ENCODE measurements at regions not wholly inside any gene's neighbourhood (a gene's known extent, or its start where the extent isn't known, plus 50 kb on each side); places are given as distances from the start of the nearest gene placed in this dataset.
A peak's percentile ranks its signal among the peaks of the same experiment; 100 is the strongest.

DNA sequence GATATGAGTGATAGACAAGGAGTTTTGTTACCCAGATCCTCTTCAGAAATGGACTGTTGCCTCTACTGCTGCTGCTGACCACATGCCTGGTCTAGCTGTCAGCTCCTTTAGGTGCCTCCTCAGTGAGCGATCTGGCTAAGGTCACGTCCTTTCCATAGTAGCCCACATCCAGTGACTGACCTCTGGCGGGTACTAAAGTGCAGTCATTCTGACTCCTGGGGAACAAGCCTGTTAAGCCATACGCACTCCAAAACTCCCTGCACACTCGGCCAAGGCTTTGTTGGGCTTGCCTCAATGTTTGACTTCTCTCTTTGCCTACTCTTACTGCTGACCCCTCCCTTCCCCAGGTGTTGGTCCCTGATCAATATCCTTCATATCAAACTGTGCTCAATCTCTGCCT lies 685.2 kb downstream of the IRS1 start:
- Histone ChIP-seq H3K4me3 (no peak overlapping the region), H3K36me3 (no peaks in the 10 kb centered on the region), H3K27ac (peak overlapping the region; percentile 47), H3K9me3 (no peaks in the 10 kb centered on the region), H3K4me1 (peaks cover 36% of the 10 kb centered on the region), H3K27me3 (no peaks in the 10 kb centered on the region)
- TF ChIP-seq POLR2A (IDR thresholded peaks at IDR 0.05), result no peak
- TF ChIP-seq EP300 (IDR thresholded peaks at IDR 0.05), result no peak
- no peak for TF ChIP-seq POLR2AphosphoS5 (IDR thresholded peaks at IDR 0.05)
- TF ChIP-seq CTCF (IDR thresholded peaks at IDR 0.05), result no peak
- no peak for DNase-seq (ENCODE audit: low spot score in 2 of 2)
- 71% methylated on average over 5 of the region's 5 CpGs for WGBS

GRCh38 chr2:226098861-226099745 lies 699.6 kb downstream of the NYAP2 start:
- H3K36me3 ChIP-seq, result no peaks in the 10 kb centered on the region
- peaks cover 6% of the 10 kb centered on the region for H3K9me3 ChIP-seq
- no peaks in the 10 kb centered on the region for H3K4me1 ChIP-seq
- no peak for DNase-seq (ENCODE audit: low spot score in 2 of 2)
- H3K4me3 ChIP-seq, result no peak overlapping the region
- no peaks in the 10 kb centered on the region for H3K27me3 ChIP-seq
- no peak overlapping the region for H3K27ac ChIP-seq
- WGBS, result 13% methylated on average over 1 of the region's 1 CpG
- TF ChIP-seq CTCF (IDR thresholded peaks at IDR 0.05) (no peak), POLR2A (IDR thresholded peaks at IDR 0.05) (no peak), EP300 (IDR thresholded peaks at IDR 0.05) (no peak), POLR2AphosphoS5 (IDR thresholded peaks at IDR 0.05) (no peak)

DNA sequence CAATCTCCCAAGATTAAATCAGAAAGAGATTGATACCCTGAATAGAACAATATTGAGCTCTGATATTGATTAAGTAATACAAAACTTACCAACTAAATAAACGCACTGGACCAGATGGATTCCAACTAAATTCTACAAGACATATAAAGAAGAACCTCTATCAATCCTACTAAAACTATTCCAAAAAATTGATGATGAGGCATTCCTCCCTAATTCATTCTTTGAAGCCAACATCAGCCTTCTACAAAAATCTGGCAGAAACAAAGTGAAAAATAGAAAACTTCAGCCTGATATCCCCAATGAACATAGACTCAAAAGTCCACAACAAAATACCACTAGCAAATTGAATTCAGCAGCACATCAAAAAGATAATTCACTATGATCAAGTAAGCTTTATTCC lies 695.5 kb downstream of the NYAP2 start:
- Histone ChIP-seq H3K36me3 (no peaks in the 10 kb centered on the region), H3K27me3 (no peaks in the 10 kb centered on the region), H3K4me3 (no peak overlapping the region), H3K27ac (no peak overlapping the region), H3K9me3 (peaks cover 6% of the 10 kb centered on the region), H3K4me1 (no peaks in the 10 kb centered on the region)
- TF ChIP-seq POLR2AphosphoS5 (IDR thresholded peaks at IDR 0.05) (no peak), EP300 (IDR thresholded peaks at IDR 0.05) (no peak), CTCF (IDR thresholded peaks at IDR 0.05) (no peak), POLR2A (IDR thresholded peaks at IDR 0.05) (no peak)
- no peak for DNase-seq (ENCODE audit: low spot score in 2 of 2)
- WGBS, result 94% methylated on average over 1 of the region's 1 CpG

DNA sequence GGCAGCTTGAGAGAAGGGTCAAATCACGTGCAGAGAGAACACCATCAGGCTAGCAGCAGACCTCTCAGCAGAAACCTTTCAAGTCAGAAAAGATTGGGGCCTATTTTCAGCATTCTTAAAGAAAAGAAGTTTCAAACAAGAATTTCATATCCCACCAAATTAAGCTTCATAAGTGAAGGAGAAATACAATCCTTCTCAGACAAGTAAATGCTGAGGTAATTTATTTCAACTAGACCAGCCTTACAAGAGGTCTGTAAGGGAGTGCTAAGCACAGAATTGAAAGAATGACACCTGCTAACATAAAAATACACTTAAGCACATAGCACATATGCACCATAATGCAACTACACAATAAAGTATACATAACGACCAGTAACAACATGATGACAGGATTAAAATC lies 693.9 kb downstream of the NYAP2 start:
- Histone ChIP-seq H3K36me3 (no peaks in the 10 kb centered on the region), H3K9me3 (peaks cover 6% of the 10 kb centered on the region), H3K27ac (no peak overlapping the region), H3K27me3 (no peaks in the 10 kb centered on the region), H3K4me3 (no peak overlapping the region), H3K4me1 (no peaks in the 10 kb centered on the region)
- TF ChIP-seq CTCF (IDR thresholded peaks at IDR 0.05) (no peak), POLR2A (IDR thresholded peaks at IDR 0.05) (no peak), EP300 (IDR thresholded peaks at IDR 0.05) (no peak), POLR2AphosphoS5 (IDR thresholded peaks at IDR 0.05) (no peak)
- no peak for DNase-seq (ENCODE audit: low spot score in 2 of 2)
- WGBS, result 82% methylated on average over 2 of the region's 2 CpGs

- H3K27ac ChIP-seq, result no peak overlapping the region
- no peak overlapping the region for H3K4me3 ChIP-seq
- no peaks in the 10 kb centered on the region for H3K4me1 ChIP-seq
- WGBS, result 55% methylated on average over 2 of the region's 3 CpGs
- no peaks in the 10 kb centered on the region for H3K27me3 ChIP-seq
- no peaks in the 10 kb centered on the region for H3K36me3 ChIP-seq
- H3K9me3 ChIP-seq, result no peaks in the 10 kb centered on the region
- DNase-seq (ENCODE audit: low spot score in 2 of 2), result no peak
- TF ChIP-seq POLR2A (IDR thresholded peaks at IDR 0.05) (no peak), EP300 (IDR thresholded peaks at IDR 0.05) (no peak), CTCF (IDR thresholded peaks at IDR 0.05) (no peak), POLR2AphosphoS5 (IDR thresholded peaks at IDR 0.05) (no peak)
Measured at GRCh38 chr2:226088366-226088674, 688.8 kb downstream of the NYAP2 start.
